ENCODE measurements at regions not wholly inside any gene's neighbourhood (a gene's known extent, or its start where the extent isn't known, plus 50 kb on each side); places are given as distances from the start of the nearest gene placed in this dataset.

DNA sequence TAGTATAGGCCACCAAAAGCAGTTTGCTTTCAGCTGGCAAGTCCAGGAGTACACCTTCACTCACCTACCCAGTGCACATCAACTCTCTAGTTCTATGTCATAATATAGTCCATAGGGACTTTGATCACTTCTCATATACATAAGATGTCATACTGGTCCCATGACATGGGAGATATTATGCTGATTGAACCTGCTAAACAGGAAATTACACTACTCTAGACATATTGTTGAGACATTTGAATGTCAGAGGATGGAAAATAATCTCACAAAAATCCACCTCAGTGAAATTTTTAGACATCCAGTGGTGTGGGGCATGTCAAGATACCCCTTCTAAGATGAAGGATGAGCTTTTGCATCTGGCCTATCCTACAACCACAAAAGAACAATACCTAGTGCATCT is 322.5 kb downstream of the EN1 start:
- no peaks in the 10 kb centered on the region for H3K27me3 ChIP-seq (ENCODE audit: insufficient read depth, low read length)
- H3K9ac ChIP-seq (ENCODE audit: low read length): no peak overlapping the region
- no peaks in the 10 kb centered on the region for H4K20me1 ChIP-seq (ENCODE audit: insufficient read depth, low read length)
- no peak overlapping the region for H2AFZ ChIP-seq (ENCODE audit: low read length)
- no peaks in the 10 kb centered on the region for H3K4me1 ChIP-seq (ENCODE audit: insufficient read depth, low read length, severe bottlenecking)
- H3K9me3 ChIP-seq (ENCODE audit: low read length): no peaks in the 10 kb centered on the region
- no peaks in the 10 kb centered on the region for H3F3A ChIP-seq (ENCODE audit: insufficient read depth, low read length)
- no peak overlapping the region for H3K27ac ChIP-seq (ENCODE audit: low read depth, low read length, poor library complexity, severe bottlenecking)
- H3K4me3 ChIP-seq (ENCODE audit: low read depth, low read length, poor library complexity, severe bottlenecking): no peak overlapping the region
- TF ChIP-seq EZH2 (IDR thresholded peaks at IDR 0.05; ENCODE audit: borderline replicate concordance, low read length): no peak
- TF ChIP-seq, protein P1, sequence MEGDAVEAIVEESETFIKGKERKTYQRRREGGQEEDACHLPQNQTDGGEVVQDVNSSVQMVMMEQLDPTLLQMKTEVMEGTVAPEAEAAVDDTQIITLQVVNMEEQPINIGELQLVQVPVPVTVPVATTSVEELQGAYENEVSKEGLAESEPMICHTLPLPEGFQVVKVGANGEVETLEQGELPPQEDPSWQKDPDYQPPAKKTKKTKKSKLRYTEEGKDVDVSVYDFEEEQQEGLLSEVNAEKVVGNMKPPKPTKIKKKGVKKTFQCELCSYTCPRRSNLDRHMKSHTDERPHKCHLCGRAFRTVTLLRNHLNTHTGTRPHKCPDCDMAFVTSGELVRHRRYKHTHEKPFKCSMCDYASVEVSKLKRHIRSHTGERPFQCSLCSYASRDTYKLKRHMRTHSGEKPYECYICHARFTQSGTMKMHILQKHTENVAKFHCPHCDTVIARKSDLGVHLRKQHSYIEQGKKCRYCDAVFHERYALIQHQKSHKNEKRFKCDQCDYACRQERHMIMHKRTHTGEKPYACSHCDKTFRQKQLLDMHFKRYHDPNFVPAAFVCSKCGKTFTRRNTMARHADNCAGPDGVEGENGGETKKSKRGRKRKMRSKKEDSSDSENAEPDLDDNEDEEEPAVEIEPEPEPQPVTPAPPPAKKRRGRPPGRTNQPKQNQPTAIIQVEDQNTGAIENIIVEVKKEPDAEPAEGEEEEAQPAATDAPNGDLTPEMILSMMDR (IDR thresholded peaks at IDR 0.05; ENCODE audit: low read length): no peak
- no peak overlapping the region for H3K4me2 ChIP-seq (ENCODE audit: low read length)
- H3K9me2 ChIP-seq (ENCODE audit: low read depth, low read length): no peaks in the 10 kb centered on the region
- no peaks in the 10 kb centered on the region for H3K36me3 ChIP-seq (ENCODE audit: insufficient read depth, low read length)
- H3K79me2 ChIP-seq (ENCODE audit: insufficient read depth, low read length): no peaks in the 10 kb centered on the region

DNA sequence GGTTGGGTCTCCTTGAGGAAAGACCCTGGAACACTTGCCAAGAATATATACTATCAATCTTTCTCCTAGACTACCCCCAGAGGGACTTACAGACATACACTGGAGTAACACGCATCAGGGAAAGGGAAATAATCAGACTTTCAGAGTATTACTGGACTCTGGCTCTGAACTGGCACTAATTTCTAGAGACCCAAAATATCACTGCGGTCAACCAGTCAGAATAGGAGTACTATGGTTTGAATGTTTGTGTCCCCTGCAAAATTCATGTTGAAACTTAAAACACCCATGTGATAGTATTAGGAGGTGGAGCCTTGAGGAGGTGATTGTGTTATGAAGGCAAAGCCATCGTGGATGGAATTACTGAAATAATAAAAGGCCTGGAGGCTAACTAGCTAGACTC is 323.7 kb downstream of the EN1 start:
- no peak overlapping the region for H2AFZ ChIP-seq (ENCODE audit: low read length)
- no peak overlapping the region for H3K4me2 ChIP-seq (ENCODE audit: low read length)
- H3K9ac ChIP-seq (ENCODE audit: low read length): no peak overlapping the region
- no peaks in the 10 kb centered on the region for H3K9me2 ChIP-seq (ENCODE audit: low read depth, low read length)
- H3K4me3 ChIP-seq (ENCODE audit: low read depth, low read length, poor library complexity, severe bottlenecking): no peak overlapping the region
- no peaks in the 10 kb centered on the region for H3F3A ChIP-seq (ENCODE audit: insufficient read depth, low read length)
- H3K79me2 ChIP-seq (ENCODE audit: insufficient read depth, low read length): no peaks in the 10 kb centered on the region
- H3K36me3 ChIP-seq (ENCODE audit: insufficient read depth, low read length): no peaks in the 10 kb centered on the region
- no peak overlapping the region for H3K27ac ChIP-seq (ENCODE audit: low read depth, low read length, poor library complexity, severe bottlenecking)
- TF ChIP-seq, protein P1 (IDR thresholded peaks at IDR 0.05; ENCODE audit: low read length): no peak
- no peak for TF ChIP-seq EZH2 (IDR thresholded peaks at IDR 0.05; ENCODE audit: borderline replicate concordance, low read length)
- no peaks in the 10 kb centered on the region for H3K27me3 ChIP-seq (ENCODE audit: insufficient read depth, low read length)
- no peaks in the 10 kb centered on the region for H4K20me1 ChIP-seq (ENCODE audit: insufficient read depth, low read length)
- H3K9me3 ChIP-seq (ENCODE audit: low read length): no peaks in the 10 kb centered on the region
- no peaks in the 10 kb centered on the region for H3K4me1 ChIP-seq (ENCODE audit: insufficient read depth, low read length, severe bottlenecking)

DNA sequence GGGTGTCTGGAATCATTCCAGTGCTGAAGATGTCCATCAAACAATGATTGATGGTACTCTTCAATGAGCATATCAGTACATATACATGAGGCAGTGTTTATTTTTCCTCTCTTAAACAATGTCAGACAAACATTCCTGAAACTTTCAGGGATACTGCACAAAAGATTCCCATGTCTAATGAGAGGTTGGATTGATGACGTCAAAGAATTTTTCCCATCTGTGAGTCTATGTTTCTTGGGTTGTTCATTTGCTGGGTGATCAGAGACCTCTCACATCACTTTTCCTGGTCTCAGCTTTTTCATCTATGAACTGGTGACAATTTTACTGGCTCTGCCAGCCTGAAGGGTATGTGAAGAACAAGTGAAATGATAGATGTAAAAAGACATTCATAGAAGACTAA is 325.5 kb downstream of the EN1 start:
- Histone ChIP-seq H3K9ac (ENCODE audit: low read length) (no peak overlapping the region), H3K4me3 (ENCODE audit: low read depth, low read length, poor library complexity, severe bottlenecking) (no peak overlapping the region), H3K79me2 (ENCODE audit: insufficient read depth, low read length) (no peaks in the 10 kb centered on the region), H3K4me2 (ENCODE audit: low read length) (no peak overlapping the region), H3F3A (ENCODE audit: insufficient read depth, low read length) (no peaks in the 10 kb centered on the region), H3K27me3 (ENCODE audit: insufficient read depth, low read length) (no peaks in the 10 kb centered on the region), H3K9me2 (ENCODE audit: low read depth, low read length) (no peaks in the 10 kb centered on the region), H3K9me3 (ENCODE audit: low read length) (no peaks in the 10 kb centered on the region), H3K36me3 (ENCODE audit: insufficient read depth, low read length) (no peaks in the 10 kb centered on the region), H3K4me1 (ENCODE audit: insufficient read depth, low read length, severe bottlenecking) (no peaks in the 10 kb centered on the region), H3K27ac (ENCODE audit: low read depth, low read length, poor library complexity, severe bottlenecking) (no peak overlapping the region), H4K20me1 (ENCODE audit: insufficient read depth, low read length) (no peaks in the 10 kb centered on the region), H2AFZ (ENCODE audit: low read length) (no peak overlapping the region)
- TF ChIP-seq EZH2 (IDR thresholded peaks at IDR 0.05; ENCODE audit: borderline replicate concordance, low read length): no peak
- TF ChIP-seq, protein P1 (IDR thresholded peaks at IDR 0.05; ENCODE audit: low read length): no peak
